K562 (cell line): ENCODE measurements at regions not wholly inside any gene's neighbourhood (a gene's known extent, or its start where the extent isn't known, plus 50 kb on each side); places are given as distances from the start of the nearest gene placed in this dataset.
A peak's percentile ranks its signal among the peaks of the same experiment; 100 is the strongest.
"Not testable (repeated sequence)": the region's sequence is repeated elsewhere in the genome, so short reads cannot be mapped to it uniquely, and the experiment has no call there.

Experiments used
- ATAC-seq: fragments of 200-7000 bp; cut with Tn5 transposase; 3 replicates; pipeline ENCODE4 v1.9.1; 2020; ENCODE audit warnings: moderate library complexity
- BruUV-seq: library from RNA; stranded (reverse); fragments of 400-500 nt; replicated peaks from 2 replicates; lab custom pipeline; 2021; lab: Mats Ljungman, UMichigan
- CTCF ChIA-PET: fragments of 300-600 bp; formaldehyde crosslinking; extraction: SDS; loops from one replicate; lab custom pipeline; 2021; ENCODE audit warnings: low intra/inter-chr PET ratio; lab: Yijun Ruan, JAX
- POLR2A ChIA-PET: fragments of 300-600, 350-650 bp; sonication (Branson Sonifier 250); formaldehyde crosslinking; extraction: SDS; loops from one replicate; lab custom pipeline; 2021; ENCODE audit warnings: antibody characterized with exemption, inconsistent platforms; lab: Yijun Ruan, JAX
- DNase-seq, 4 experiments: peaks; one replicate each; pipeline versions ENCODE4 v3.0.0 to v3.0.0-alpha.2; 2011 to 2018; ENCODE audit warnings: low spot score in 3 of 4, mixed read lengths in 3 of 4; ENCODE audit errors: extremely low read depth in 1 of 4
- FAIRE-seq: peaks from 2 replicates; lab custom pipeline; 2011; peaks lifted over from hg19 to GRCh38; lab: Jason Lieb, UNC
- H2AFZ ChIP-seq: 2 replicates; pipeline ENCODE4 v1.6.0; 2011; ENCODE audit warnings: low read depth, low read length, control low read depth, inconsistent platforms
- H3K27ac ChIP-seq: fragments of 200-600 bp; 3 replicates; pipeline ENCODE4 v1.8.0; 2011; ENCODE audit warnings: low read depth, mild to moderate bottlenecking, control low read depth, inconsistent platforms, low read length, moderate library complexity, mixed read lengths; ENCODE audit errors: extremely low read depth
- H3K27me3 ChIP-seq, 2 experiments: fragments of 300-600 bp in 1 of 2; 2 replicates in 1 of 2; 3 replicates in 1 of 2; pipeline versions ENCODE4 v1.6.0 to v1.8.0; 2011; ENCODE audit warnings: inconsistent platforms in 2 of 2, low read length in 2 of 2, mild to moderate bottlenecking in 1 of 2, mixed read lengths in 1 of 2, moderate library complexity in 1 of 2; ENCODE audit not compliant: control insufficient read depth in 2 of 2, insufficient read depth in 2 of 2
- H3K36me3 ChIP-seq: fragments of 300-600 bp; 3 replicates; pipeline ENCODE4 v1.8.0; 2011; ENCODE audit warnings: mild to moderate bottlenecking, low read length, inconsistent platforms; ENCODE audit not compliant: control insufficient read depth, insufficient read depth
- H3K4me1 ChIP-seq, 2 experiments: fragments of 200-600 bp in 1 of 2; replicated peaks in 1 of 2; 2 replicates in 1 of 2; 3 replicates in 1 of 2; pipeline versions ENCODE4 v1.5.1 to v1.8.0; 2011; ENCODE audit warnings: inconsistent platforms in 2 of 2, low read length in 2 of 2, mild to moderate bottlenecking in 1 of 2, mixed read lengths in 1 of 2, moderate library complexity in 1 of 2; ENCODE audit not compliant: control insufficient read depth in 2 of 2, insufficient read depth in 2 of 2
- H3K4me2 ChIP-seq: 2 replicates; pipeline ENCODE4 v1.6.1; 2011; ENCODE audit warnings: low read length, control low read depth, inconsistent platforms, mixed read lengths; ENCODE audit not compliant: insufficient read depth
- H3K4me3 ChIP-seq: fragments of 200-600 bp; sonication (generic), shearing (Covaris generic); 2 replicates; pipeline ENCODE4 v1.5.1; 2016; ENCODE audit warnings: control low read depth, inconsistent platforms
- H3K79me2 ChIP-seq: fragments of 200-600 bp; 3 replicates; pipeline ENCODE4 v1.8.0; 2011; ENCODE audit warnings: low read length, inconsistent platforms; ENCODE audit not compliant: control insufficient read depth, insufficient read depth
- H3K9ac ChIP-seq, 2 experiments: 2 replicates each; pipeline versions ENCODE4 v1.6.0 to v1.6.1; 2011; ENCODE audit warnings: low read depth in 2 of 2, low read length in 2 of 2, control low read depth in 1 of 2, inconsistent platforms in 1 of 2, mild to moderate bottlenecking in 1 of 2, mixed read lengths in 1 of 2; ENCODE audit not compliant: insufficient read depth in 1 of 2
- H3K9me1 ChIP-seq: one replicate; pipeline ENCODE4 v1.6.0; 2011; ENCODE audit warnings: inconsistent platforms, mild to moderate bottlenecking, low read length, moderate library complexity; ENCODE audit not compliant: control insufficient read depth, insufficient read depth
- H3K9me3 ChIP-seq: replicated peaks from 2 replicates; pipeline ENCODE4 v1.5.1; 2011; ENCODE audit warnings: low read depth, low read length, inconsistent platforms; ENCODE audit not compliant: control insufficient read depth, insufficient read depth
- H4K20me1 ChIP-seq: replicated peaks from 2 replicates; pipeline ENCODE4 v1.6.1; 2011; ENCODE audit warnings: low read length, inconsistent platforms, mixed read lengths; ENCODE audit not compliant: control insufficient read depth, insufficient read depth
- CBFB ChIP-seq: sonication (generic); formaldehyde crosslinking; IDR thresholded peaks from 2 replicates; pipeline ENCODE4 v1.4.0; 2020; ENCODE audit warnings: mild to moderate bottlenecking, missing genetic modification reagents
- FOXA3 ChIP-seq, 2 experiments: fragments of 450-650 bp in 1 of 2; sonication (generic) in 1 of 2; formaldehyde crosslinking; IDR thresholded peaks in 1 of 2; conservative IDR thresholded peaks in 1 of 2; 2 replicates each; pipeline versions ENCODE4 v1.4.0 to v1.8.0; 2020 to 2022; ENCODE audit warnings: mild to moderate bottlenecking in 2 of 2, missing genetic modification reagents in 1 of 2
- IRF2 ChIP-seq: sonication (generic); formaldehyde crosslinking; IDR thresholded peaks from 2 replicates; pipeline ENCODE4 v1.8.1; 2022; ENCODE audit warnings: mild to moderate bottlenecking, missing genetic modification reagents
- MED1 ChIP-seq: sonication (generic); formaldehyde crosslinking; IDR thresholded peaks from 2 replicates; pipeline ENCODE4 v1.8.1; 2023; ENCODE audit warnings: missing genetic modification reagents, borderline replicate concordance
- MYBL2 ChIP-seq, 2 experiments: fragments of 450-650 bp in 1 of 2; sonication (generic) in 1 of 2; formaldehyde crosslinking in 1 of 2; IDR thresholded peaks; 2 replicates each; pipeline versions ENCODE4 v1.6.1 to v1.8.1; 2017 to 2022; ENCODE audit warnings: borderline replicate concordance in 1 of 2, inconsistent platforms in 1 of 2, low read depth in 1 of 2, mild to moderate bottlenecking in 1 of 2, missing genetic modification reagents in 1 of 2, moderate library complexity in 1 of 2
- PRMT5 ChIP-seq: sonication (generic); formaldehyde crosslinking; IDR thresholded peaks from 2 replicates; pipeline ENCODE4 v1.5.0; 2020; ENCODE audit warnings: missing genetic modification reagents
- ZNF124 ChIP-seq: sonication (generic); formaldehyde crosslinking; IDR thresholded peaks from 2 replicates; pipeline ENCODE4 v1.8.1; 2022; ENCODE audit warnings: missing genetic modification reagents
- ZNF143 ChIP-seq: sonication (generic); formaldehyde crosslinking; IDR thresholded peaks from 2 replicates; pipeline ENCODE4 v1.9.0; 2022; ENCODE audit warnings: mild to moderate bottlenecking, missing genetic modification reagents
- ZNF184 ChIP-seq: sonication (generic); formaldehyde crosslinking; IDR thresholded peaks from 2 replicates; pipeline ENCODE4 v1.5.0; 2020; ENCODE audit warnings: missing genetic modification reagents
- WGBS: fragments of 100-300 bp; shearing (Covaris generic); methylation state at CpG from one replicate; pipeline ENCODE4 v1.1.6; 2016; ENCODE audit warnings: low coverage, mixed read lengths; ENCODE audit not compliant: insufficient coverage; ENCODE audit errors: missing lambda C conversion rate; 5-methylcytosine and 5-hydroxymethylcytosine counted together
- in situ Hi-C: fragments of 300-500 bp; cut with MboI; formaldehyde crosslinking; loops from 4 replicates; pipeline ENCODE4 v1.15.0; 2018; ENCODE audit warnings: inconsistent platforms, mixed read lengths
- intact Hi-C: fragments of 100-400 bp; cut with micrococcal nuclease; formaldehyde crosslinking; loops from 2 replicates; pipeline ENCODE4 v1.14.2; 2022
- TF ChIP-seq, protein P1 (sequence below): sonication (generic); formaldehyde crosslinking; IDR thresholded peaks from 2 replicates; pipeline ENCODE4 v1.9.0; 2022; ENCODE audit warnings: mild to moderate bottlenecking, missing genetic modification reagents
- TF ChIP-seq, protein P2 (sequence below): sonication (generic); formaldehyde crosslinking; IDR thresholded peaks from 2 replicates; pipeline ENCODE4 v1.8.1; 2022; ENCODE audit warnings: missing genetic modification reagents
- TF ChIP-seq, protein P3 (sequence below): sonication (generic); formaldehyde crosslinking; IDR thresholded peaks from 2 replicates; pipeline ENCODE4 v1.8.0; 2022; ENCODE audit warnings: mild to moderate bottlenecking, missing genetic modification reagents
- TF ChIP-seq, protein P4 (sequence below): sonication (generic); formaldehyde crosslinking; IDR thresholded peaks from 2 replicates; pipeline ENCODE4 v1.8.1; 2022; ENCODE audit warnings: missing genetic modification reagents

DNA sequence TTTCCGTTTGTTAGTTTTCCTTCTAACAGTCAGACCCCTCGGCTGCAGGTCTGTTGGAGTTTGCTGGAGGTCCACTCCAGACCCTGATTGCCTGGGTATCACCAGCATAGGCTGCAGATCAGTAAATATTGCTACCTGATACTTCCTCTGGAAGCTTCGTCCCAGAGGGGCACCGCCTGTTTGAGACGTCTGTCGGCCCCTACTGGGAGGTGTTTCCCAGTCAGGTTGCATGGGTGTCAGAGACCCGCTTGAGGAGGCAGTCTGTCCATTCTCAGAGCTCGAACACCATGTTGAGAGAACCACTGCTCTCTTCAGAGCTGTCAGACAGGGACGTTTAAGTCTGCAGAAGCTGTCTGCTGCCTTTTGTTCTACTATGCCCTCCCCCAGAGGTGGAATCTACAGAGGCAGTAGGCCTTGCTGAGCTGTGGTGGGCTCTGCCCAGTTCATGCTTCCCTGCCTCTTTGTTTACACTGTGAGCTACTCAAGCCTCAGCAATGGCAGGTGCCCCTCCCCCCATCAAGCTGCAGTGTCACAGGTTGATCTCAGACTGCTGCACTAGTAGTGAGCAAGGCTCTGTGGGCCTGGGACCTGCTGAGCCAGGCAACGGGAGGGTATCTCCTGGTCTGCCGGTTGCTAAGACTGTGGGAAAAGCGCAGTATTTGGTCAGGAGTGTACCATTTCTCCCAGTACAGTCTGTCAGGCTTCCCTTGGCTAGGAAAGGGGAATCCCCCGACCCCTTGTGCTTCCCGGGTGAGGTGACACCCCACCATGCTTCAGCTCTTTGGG, 74.4 kb upstream of the TOP3B start:
- under 1% methylated on average over 14 of the region's 14 CpGs for WGBS
- H3K9ac ChIP-seq; FAIRE-seq; H3K9me1 ChIP-seq; H3K79me2 ChIP-seq; H3K4me3 ChIP-seq; H4K20me1 ChIP-seq; ATAC-seq; H3K27ac ChIP-seq; H3K4me1 ChIP-seq; H3K9me3 ChIP-seq; BruUV-seq; H2AFZ ChIP-seq; in situ Hi-C loops; DNase-seq; H3K4me2 ChIP-seq; intact Hi-C loops; H3K36me3 ChIP-seq; TF ChIP-seq MYBL2 (IDR thresholded peaks at IDR 0.05; ENCODE audit: low read depth): not testable (repeated sequence)
- POLR2A ChIA-PET: interaction anchor here (0.6 to 12.9 kb wide), 14 partner anchors 9 to 109 kb away, joined by 3 to 110 read pairs (median 4); partner anchors contain the start of gene TOP3B
- CTCF ChIA-PET: interaction anchor here (0.6 to 0.7 kb wide), 2 partner anchors 55 to 139 kb away, joined by 3 read pairs; no protein-coding TSS in a partner anchor
- peaks cover 37 to 40% of the 10 kb centered on the region in 2 experiments for H3K27me3 ChIP-seq
- TF ChIP-seq, protein P1, sequence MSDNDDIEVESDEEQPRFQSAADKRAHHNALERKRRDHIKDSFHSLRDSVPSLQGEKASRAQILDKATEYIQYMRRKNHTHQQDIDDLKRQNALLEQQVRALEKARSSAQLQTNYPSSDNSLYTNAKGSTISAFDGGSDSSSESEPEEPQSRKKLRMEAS (CRISPR knock-in tag): peak; percentile 34; the same call in 1 of the 2 replicates
- TF ChIP-seq, protein P2, sequence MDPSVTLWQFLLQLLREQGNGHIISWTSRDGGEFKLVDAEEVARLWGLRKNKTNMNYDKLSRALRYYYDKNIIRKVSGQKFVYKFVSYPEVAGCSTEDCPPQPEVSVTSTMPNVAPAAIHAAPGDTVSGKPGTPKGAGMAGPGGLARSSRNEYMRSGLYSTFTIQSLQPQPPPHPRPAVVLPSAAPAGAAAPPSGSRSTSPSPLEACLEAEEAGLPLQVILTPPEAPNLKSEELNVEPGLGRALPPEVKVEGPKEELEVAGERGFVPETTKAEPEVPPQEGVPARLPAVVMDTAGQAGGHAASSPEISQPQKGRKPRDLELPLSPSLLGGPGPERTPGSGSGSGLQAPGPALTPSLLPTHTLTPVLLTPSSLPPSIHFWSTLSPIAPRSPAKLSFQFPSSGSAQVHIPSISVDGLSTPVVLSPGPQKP (CRISPR knock-in tag): 0 out of 2 replicates have a peak, but pooled peaks have one; percentile 61
- TF ChIP-seq CBFB (CRISPR knock-in tag) (0 out of 2 replicates have a peak, but pooled peaks have one; percentile 68), IRF2 (CRISPR knock-in tag) (0 out of 2 replicates have a peak, but pooled peaks have one; percentile 47), ZNF124 (CRISPR knock-in tag) (peak; percentile 74; the same call in 1 of the 2 replicates), FOXA3 (CRISPR knock-in tag; conservative IDR thresholded peaks at IDR 0.05 in 1 of 2, IDR thresholded peaks at IDR 0.05 in 1 of 2) (peak in 1 of 2 experiments; percentile 85; a peak in 1 of 4 replicates), ZNF184 (peak; percentile 13; the same call in 1 of the 2 replicates), MYBL2 (CRISPR knock-in tag; IDR thresholded peaks at IDR 0.05; ENCODE audit: borderline replicate concordance) (0 out of 2 replicates have a peak, but pooled peaks have one; percentile 40), MED1 (CRISPR knock-in tag) (peak; percentile 86; the same call in 1 of the 2 replicates), PRMT5 (CRISPR knock-in tag) (peak; percentile 21; the same call in 1 of the 2 replicates), ZNF143 (CRISPR knock-in tag) (0 out of 2 replicates have a peak, but pooled peaks have one; percentile 41)
- TF ChIP-seq, protein P3, sequence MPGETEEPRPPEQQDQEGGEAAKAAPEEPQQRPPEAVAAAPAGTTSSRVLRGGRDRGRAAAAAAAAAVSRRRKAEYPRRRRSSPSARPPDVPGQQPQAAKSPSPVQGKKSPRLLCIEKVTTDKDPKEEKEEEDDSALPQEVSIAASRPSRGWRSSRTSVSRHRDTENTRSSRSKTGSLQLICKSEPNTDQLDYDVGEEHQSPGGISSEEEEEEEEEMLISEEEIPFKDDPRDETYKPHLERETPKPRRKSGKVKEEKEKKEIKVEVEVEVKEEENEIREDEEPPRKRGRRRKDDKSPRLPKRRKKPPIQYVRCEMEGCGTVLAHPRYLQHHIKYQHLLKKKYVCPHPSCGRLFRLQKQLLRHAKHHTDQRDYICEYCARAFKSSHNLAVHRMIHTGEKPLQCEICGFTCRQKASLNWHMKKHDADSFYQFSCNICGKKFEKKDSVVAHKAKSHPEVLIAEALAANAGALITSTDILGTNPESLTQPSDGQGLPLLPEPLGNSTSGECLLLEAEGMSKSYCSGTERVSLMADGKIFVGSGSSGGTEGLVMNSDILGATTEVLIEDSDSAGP (CRISPR knock-in tag): 0 out of 2 replicates have a peak, but pooled peaks have one; percentile 41
- TF ChIP-seq, protein P4, sequence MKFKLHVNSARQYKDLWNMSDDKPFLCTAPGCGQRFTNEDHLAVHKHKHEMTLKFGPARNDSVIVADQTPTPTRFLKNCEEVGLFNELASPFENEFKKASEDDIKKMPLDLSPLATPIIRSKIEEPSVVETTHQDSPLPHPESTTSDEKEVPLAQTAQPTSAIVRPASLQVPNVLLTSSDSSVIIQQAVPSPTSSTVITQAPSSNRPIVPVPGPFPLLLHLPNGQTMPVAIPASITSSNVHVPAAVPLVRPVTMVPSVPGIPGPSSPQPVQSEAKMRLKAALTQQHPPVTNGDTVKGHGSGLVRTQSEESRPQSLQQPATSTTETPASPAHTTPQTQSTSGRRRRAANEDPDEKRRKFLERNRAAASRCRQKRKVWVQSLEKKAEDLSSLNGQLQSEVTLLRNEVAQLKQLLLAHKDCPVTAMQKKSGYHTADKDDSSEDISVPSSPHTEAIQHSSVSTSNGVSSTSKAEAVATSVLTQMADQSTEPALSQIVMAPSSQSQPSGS (CRISPR knock-in tag): peak; percentile 74
